Thyroid gland (tissue), 4 donors: ENCODE measurements at regions not wholly inside any gene's neighbourhood (a gene's known extent, or its start where the extent isn't known, plus 50 kb on each side); places are given as distances from the start of the nearest gene placed in this dataset.
"Not testable (repeated sequence)": the region's sequence is repeated elsewhere in the genome, so short reads cannot be mapped to it uniquely, and the experiment has no call there.

Experiments used
- DNase-seq, 2 donors: peaks; one replicate each; pipeline ENCODE4 v3.0.0-alpha.2; 2019
- H3K27ac ChIP-seq, 3 donors: fragments of 200-600 bp; sonication (generic); 1 replicate in 2 of 3; 2 replicates in 1 of 3; pipeline ENCODE4 v1.5.1; 2016 to 2019; ENCODE audit warnings: mild to moderate bottlenecking in 1 of 3, moderate library complexity in 1 of 3
- H3K27me3 ChIP-seq: fragments of 200-600 bp; sonication (generic); one replicate; pipeline ENCODE4 v1.5.1; 2019
- H3K36me3 ChIP-seq, 2 donors: fragments of 200-600 bp; sonication (generic); one replicate each; pipeline ENCODE4 v1.5.1; 2016 to 2019
- H3K4me1 ChIP-seq, 2 donors: fragments of 200-600 bp; sonication (generic); one replicate each; pipeline ENCODE4 v1.5.1; 2017 to 2019
- H3K4me3 ChIP-seq, 3 donors: fragments of 200-600 bp; sonication (generic); replicated peaks in 1 of 3; 1 replicate in 2 of 3; 2 replicates in 1 of 3; pipeline ENCODE4 v1.5.1; 2016; ENCODE audit warnings: mild to moderate bottlenecking in 1 of 3
- H3K9me3 ChIP-seq: fragments of 200-600 bp; sonication (generic); one replicate; pipeline ENCODE4 v1.5.1; 2017
- POLR2A ChIP-seq, 2 donors: fragments of 450-650 bp; IDR thresholded peaks; one replicate each; pipeline ENCODE4 v1.6.1; 2017; ENCODE audit warnings: antibody characterized with exemption in 2 of 2, mild to moderate bottlenecking in 2 of 2, moderate library complexity in 1 of 2
- WGBS, 2 donors: methylation state at CpG; one replicate each; pipeline ENCODE4 v1.1.5; 2017; 5-methylcytosine and 5-hydroxymethylcytosine counted together
- intact Hi-C: fragments of 100-400 bp; cut with DNase I; formaldehyde crosslinking; loops from one replicate; pipeline ENCODE4 v1.15.1; 2023
- TF ChIP-seq, protein P1 (sequence below), 6 experiments: fragments of 200-600 bp in 3 of 6; fragments of 450-650 bp in 3 of 6; sonication (generic) in 3 of 6; IDR thresholded peaks; one replicate each; pipeline ENCODE4 v1.5.1; 2016 to 2019; ENCODE audit warnings: antibody characterized with exemption in 6 of 6, mild to moderate bottlenecking in 2 of 6, inconsistent platforms in 1 of 6, moderate library complexity in 1 of 6

DNA sequence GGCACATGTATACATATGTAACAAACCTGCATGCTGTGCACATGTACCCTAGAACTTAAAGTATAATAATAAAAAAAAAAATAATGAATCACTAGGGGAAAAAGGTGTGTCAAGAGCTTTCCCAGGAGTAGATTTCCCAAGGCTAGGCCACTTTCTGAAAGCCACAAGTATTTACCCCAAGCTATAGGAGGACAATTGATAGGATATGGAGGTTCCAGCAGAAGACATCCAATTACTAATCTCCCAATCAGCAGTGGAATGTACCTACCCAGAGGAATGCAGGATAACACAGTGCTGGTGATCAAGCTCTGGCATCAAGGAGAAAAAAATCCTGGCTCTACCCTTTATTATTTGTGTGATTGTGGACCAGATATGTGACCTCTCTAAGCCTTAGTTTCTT lies 562.7 kb downstream of the RFPL4B start:
- DNase-seq: no peak

DNA sequence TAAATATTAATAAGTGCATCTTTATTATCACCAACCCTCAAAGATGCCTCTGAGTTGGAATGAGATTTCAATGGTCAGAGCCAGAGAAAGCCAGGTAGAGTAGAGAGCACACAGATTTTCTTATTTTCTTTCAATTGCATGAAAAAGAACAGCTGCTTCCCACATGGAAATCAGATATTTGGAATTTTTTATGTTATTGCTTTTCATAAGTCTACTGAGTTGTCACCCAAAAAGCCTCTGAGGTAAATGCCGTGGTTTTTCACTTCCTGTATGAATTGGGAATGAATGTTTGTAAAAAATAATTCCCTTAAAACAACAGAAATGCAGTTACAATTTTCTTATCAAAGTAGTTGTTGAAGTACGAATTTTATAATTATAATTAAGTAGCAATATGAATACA lies 563.1 kb downstream of the RFPL4B start:
- H3K9me3 ChIP-seq: no peaks in the 10 kb centered on the region

More for the DNA sequence above, 562.7 kb downstream of the RFPL4B start:
- no peak overlapping the region for H3K4me3 ChIP-seq
- peaks cover 8 to 13% of the 10 kb centered on the region in 2 donors for H3K4me1 ChIP-seq
- H3K27ac ChIP-seq: no peak overlapping the region
- H3K9me3 ChIP-seq: no peaks in the 10 kb centered on the region
- intact Hi-C loops: no loop called here
- TF ChIP-seq, protein P1, sequence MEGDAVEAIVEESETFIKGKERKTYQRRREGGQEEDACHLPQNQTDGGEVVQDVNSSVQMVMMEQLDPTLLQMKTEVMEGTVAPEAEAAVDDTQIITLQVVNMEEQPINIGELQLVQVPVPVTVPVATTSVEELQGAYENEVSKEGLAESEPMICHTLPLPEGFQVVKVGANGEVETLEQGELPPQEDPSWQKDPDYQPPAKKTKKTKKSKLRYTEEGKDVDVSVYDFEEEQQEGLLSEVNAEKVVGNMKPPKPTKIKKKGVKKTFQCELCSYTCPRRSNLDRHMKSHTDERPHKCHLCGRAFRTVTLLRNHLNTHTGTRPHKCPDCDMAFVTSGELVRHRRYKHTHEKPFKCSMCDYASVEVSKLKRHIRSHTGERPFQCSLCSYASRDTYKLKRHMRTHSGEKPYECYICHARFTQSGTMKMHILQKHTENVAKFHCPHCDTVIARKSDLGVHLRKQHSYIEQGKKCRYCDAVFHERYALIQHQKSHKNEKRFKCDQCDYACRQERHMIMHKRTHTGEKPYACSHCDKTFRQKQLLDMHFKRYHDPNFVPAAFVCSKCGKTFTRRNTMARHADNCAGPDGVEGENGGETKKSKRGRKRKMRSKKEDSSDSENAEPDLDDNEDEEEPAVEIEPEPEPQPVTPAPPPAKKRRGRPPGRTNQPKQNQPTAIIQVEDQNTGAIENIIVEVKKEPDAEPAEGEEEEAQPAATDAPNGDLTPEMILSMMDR (IDR thresholded peaks at IDR 0.05): no peak
- no peak for TF ChIP-seq POLR2A (IDR thresholded peaks at IDR 0.05)
- H3K27me3 ChIP-seq: no peaks in the 10 kb centered on the region
- H3K36me3 ChIP-seq: no peaks in the 10 kb centered on the region

DNA sequence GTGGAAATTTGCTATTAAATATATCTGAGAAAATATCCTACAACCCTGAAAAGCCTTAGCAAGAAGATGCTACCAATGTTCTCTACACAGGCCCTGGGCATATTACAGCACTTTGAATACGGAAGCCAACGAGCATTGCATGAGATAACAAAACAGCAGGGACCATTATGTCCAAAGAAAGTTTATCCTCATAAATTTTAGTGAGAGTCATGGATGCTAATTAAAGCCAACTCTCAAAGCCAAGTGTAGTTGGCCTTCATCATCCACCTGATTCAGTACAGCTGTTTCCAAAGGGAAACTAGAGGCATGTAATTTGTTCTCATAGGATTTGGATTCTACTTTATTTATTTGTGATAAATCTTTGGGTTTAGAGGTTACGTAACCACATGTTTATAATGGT lies 564.8 kb downstream of the RFPL4B start:
- WGBS, 2 donors: 66 to 83% methylated on average over 3 of the region's 3 CpGs
- Histone ChIP-seq H3K27me3 (no peaks in the 10 kb centered on the region), H3K9me3 (no peaks in the 10 kb centered on the region), H3K27ac (peak overlapping the region in 2 of 3 donors; percentile 12 to 82), H3K4me1 (peaks cover 8 to 9% of the 10 kb centered on the region in 2 donors), H3K4me3 (no peak overlapping the region), H3K36me3 (no peaks in the 10 kb centered on the region)
- intact Hi-C loops: no loop called here
- no peak for DNase-seq
- no peak for TF ChIP-seq POLR2A (IDR thresholded peaks at IDR 0.05)
- TF ChIP-seq, protein P1 (IDR thresholded peaks at IDR 0.05): no peak

More for the DNA sequence above, 563.1 kb downstream of the RFPL4B start:
- H3K36me3 ChIP-seq: no peaks in the 10 kb centered on the region
- TF ChIP-seq, protein P1 (IDR thresholded peaks at IDR 0.05): no peak
- TF ChIP-seq POLR2A (IDR thresholded peaks at IDR 0.05): no peak
- intact Hi-C loops: no loop called here
- H3K4me1 ChIP-seq: peaks cover 8 to 13% of the 10 kb centered on the region in 2 donors
- DNase-seq: no peak
- 40 to 58% methylated on average over 2 of the region's 2 CpGs for WGBS, 2 donors
- H3K27ac ChIP-seq: no peak overlapping the region
- no peaks in the 10 kb centered on the region for H3K27me3 ChIP-seq
- no peak overlapping the region for H3K4me3 ChIP-seq

DNA sequence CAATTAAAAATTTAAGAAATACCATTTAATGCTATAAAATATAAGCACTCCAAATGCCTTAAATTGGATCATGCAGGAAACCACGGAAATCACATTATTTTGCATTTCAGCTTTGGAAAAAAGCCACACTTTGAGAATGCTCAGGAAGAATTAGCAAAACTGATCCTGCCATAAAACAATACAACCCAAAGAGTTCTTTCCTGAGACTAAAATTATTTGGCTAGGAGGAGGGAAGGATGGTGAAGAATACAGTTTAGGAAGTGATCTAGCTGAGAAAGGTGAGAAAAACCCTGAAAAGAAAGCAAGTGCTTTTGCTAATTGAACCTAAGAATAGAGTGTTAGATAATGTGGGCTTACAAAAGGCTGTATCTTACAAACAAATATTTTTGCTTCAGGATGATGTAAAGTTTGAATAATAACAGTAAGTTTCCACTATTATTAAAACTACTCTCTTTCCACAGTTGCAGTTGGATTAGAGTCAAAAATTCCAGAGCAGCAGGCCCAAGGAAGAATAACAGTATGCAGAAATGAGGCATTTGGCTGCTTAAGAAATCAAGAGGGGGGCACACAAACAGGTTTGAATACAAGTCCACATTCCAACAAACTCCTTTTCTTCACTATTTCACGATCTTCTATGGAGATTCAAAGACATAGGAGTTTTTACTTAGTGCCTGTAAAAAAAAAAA lies 565.4 kb downstream of the RFPL4B start:
- Histone ChIP-seq H3K4me3 (no peak overlapping the region), H3K9me3 (no peaks in the 10 kb centered on the region), H3K36me3 (no peaks in the 10 kb centered on the region), H3K4me1 (peaks cover 8 to 9% of the 10 kb centered on the region in 2 donors), H3K27me3 (no peaks in the 10 kb centered on the region), H3K27ac (peak overlapping the region; percentile 12 to 82 (median 53))
- 20 to 24% methylated on average over 2 of the region's 2 CpGs for WGBS, 2 donors
- no peak for TF ChIP-seq POLR2A (IDR thresholded peaks at IDR 0.05)
- TF ChIP-seq, protein P1 (IDR thresholded peaks at IDR 0.05): peak in 1 of 6 experiments; percentile 5
- intact Hi-C loops: no loop called here
- peak; percentile 17 to 20 for DNase-seq

DNA sequence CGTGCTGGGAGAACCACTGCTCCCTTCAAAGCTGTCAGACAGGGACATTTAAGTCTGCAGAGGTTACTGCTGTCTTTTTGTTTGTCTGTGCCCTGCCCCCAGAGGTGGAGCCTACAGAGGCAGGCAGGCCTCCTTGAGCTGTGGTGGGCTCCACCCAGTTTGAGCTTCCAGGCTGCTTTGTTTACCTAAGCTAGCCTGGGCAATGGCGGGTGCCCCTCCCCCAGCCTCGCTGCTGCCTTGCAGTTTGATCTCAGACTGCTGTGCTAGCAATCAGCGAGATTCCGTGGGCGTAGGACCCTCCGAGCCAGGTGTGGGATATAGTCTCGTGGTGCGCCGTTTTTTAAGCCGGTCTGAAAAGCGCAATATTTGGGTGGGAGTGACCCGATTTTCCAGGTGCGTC lies 572.6 kb downstream of the RFPL4B start:
- DNase-seq, H3K4me1 ChIP-seq, H3K27me3 ChIP-seq, H3K36me3 ChIP-seq, H3K27ac ChIP-seq, intact Hi-C loops, H3K4me3 ChIP-seq, H3K9me3 ChIP-seq: not testable (repeated sequence)
- WGBS, 2 donors: 86% methylated on average over 11 of the region's 14 CpGs; no CpG with 5 or more reads in 1 of the 2 donors
